GM23338 (cell line): ENCODE measurements at regions not wholly inside any gene's neighbourhood (a gene's known extent, or its start where the extent isn't known, plus 50 kb on each side); places are given as distances from the start of the nearest gene placed in this dataset.

Experiments
- CREB1 ChIP-seq: fragments of 250-450 bp; sonication (Bioruptor Pico); IDR thresholded peaks from 2 replicates; pipeline ENCODE4 v1.5.0; 2020; ENCODE audit warnings: low read depth, mild to moderate bottlenecking, moderate library complexity
- CTCF ChIP-seq, 2 experiments: fragments of 200-600 bp in 1 of 2; sonication (generic) in 1 of 2; conservative IDR thresholded peaks; 2 replicates each; pipeline versions ENCODE4 v1.5.1 to v1.6.1; 2016 to 2017; ENCODE audit warnings: antibody characterized with exemption in 2 of 2, low read depth in 2 of 2, mild to moderate bottlenecking in 2 of 2, moderate library complexity in 1 of 2
- ETS1 ChIP-seq: IDR thresholded peaks from 2 replicates; pipeline ENCODE4 v1.6.1; 2016; ENCODE audit warnings: antibody characterized with exemption
- EZH2 ChIP-seq: fragments of 200-600 bp; sonication (generic); IDR thresholded peaks from one replicate; pipeline ENCODE4 v1.8.0; 2017; ENCODE audit warnings: antibody characterized with exemption, mild to moderate bottlenecking, low read depth; ENCODE audit not compliant: unreplicated experiment
- EZH2phosphoT487 ChIP-seq: fragments of 200-600 bp; sonication (generic); IDR thresholded peaks from one replicate; pipeline ENCODE4 v1.8.1; 2018; ENCODE audit warnings: antibody characterized with exemption; ENCODE audit not compliant: unreplicated experiment
- JUNB ChIP-seq: IDR thresholded peaks from one replicate; pipeline ENCODE4 v1.6.1; 2016; ENCODE audit warnings: antibody characterized with exemption; ENCODE audit not compliant: unreplicated experiment
- NANOG ChIP-seq: IDR thresholded peaks from 2 replicates; pipeline ENCODE4 v1.6.1; 2016; ENCODE audit warnings: antibody characterized with exemption, borderline replicate concordance
- POLR2AphosphoS5 ChIP-seq: IDR thresholded peaks from 2 replicates; pipeline ENCODE4 v1.6.1; 2016; ENCODE audit warnings: antibody characterized with exemption, low read depth
- REST ChIP-seq: IDR thresholded peaks from one replicate; pipeline ENCODE4 v1.6.1; 2018; ENCODE audit warnings: antibody characterized with exemption; ENCODE audit not compliant: unreplicated experiment
- STAT1 ChIP-seq: IDR thresholded peaks from one replicate; pipeline ENCODE4 v1.6.1; 2016; ENCODE audit warnings: antibody characterized with exemption; ENCODE audit not compliant: unreplicated experiment
- ZNF114 ChIP-seq: fragments of 250-450 bp; sonication (Bioruptor Pico); IDR thresholded peaks from 2 replicates; pipeline ENCODE4 v1.5.0; 2020; ENCODE audit warnings: mild to moderate bottlenecking, moderate library complexity
- ZNF462 ChIP-seq: fragments of 250-450 bp; sonication (Bioruptor Pico); IDR thresholded peaks from 2 replicates; pipeline ENCODE4 v1.5.0; 2020; ENCODE audit warnings: mild to moderate bottlenecking, moderate library complexity

- TF ChIP-seq POLR2AphosphoS5 (no peak), EZH2phosphoT487 (no peak), CTCF (conservative IDR thresholded peaks at IDR 0.05; ENCODE audit: low read depth in 2 of 2) (no peak), JUNB (no peak), ZNF114 (CRISPR knock-in tag) (no peak), EZH2 (no peak), REST (no peak), CREB1 (no peak), NANOG (no peak), ZNF462 (no peak), ETS1 (no peak), STAT1 (no peak)
Observed at GRCh38 chr15:97483232-97483631, 477.3 kb upstream of the ARRDC4 start.
